HG02870 (cell line): ENCODE measurements at regions not wholly inside any gene's neighbourhood (a gene's known extent, or its start where the extent isn't known, plus 50 kb on each side); places are given as distances from the start of the nearest gene placed in this dataset.

Experiments
- ATAC-seq: cut with Tn5 transposase; IDR thresholded peaks from one replicate; pipeline ENCODE4 v1.9.1; 2021; ENCODE audit warnings: mild to moderate bottlenecking, moderate library complexity; ENCODE audit not compliant: unreplicated experiment

GRCh38 chr3:65052101-65052500 lies 364.3 kb upstream of the ADAMTS9 start:
- ATAC-seq = no peak

GRCh38 chr3:65048151-65048550 lies 360.4 kb upstream of the ADAMTS9 start:
- no peak for ATAC-seq

GRCh38 chr3:65045138-65045537 lies 357.3 kb upstream of the ADAMTS9 start:
- ATAC-seq = no peak

GRCh38 chr3:65044401-65044800 lies 356.6 kb upstream of the ADAMTS9 start:
- ATAC-seq = no peak

GRCh38 chr3:65042675-65043074 lies 354.9 kb upstream of the ADAMTS9 start:
- no peak for ATAC-seq

- no peak for ATAC-seq
Measured at GRCh38 chr3:65039754-65040210, 352.0 kb upstream of the ADAMTS9 start.

- no peak for ATAC-seq
Measured at GRCh38 chr3:65037861-65038260, 350.1 kb upstream of the ADAMTS9 start.

- no peak for ATAC-seq
Measured at GRCh38 chr3:65035246-65035645, 347.4 kb upstream of the ADAMTS9 start.

- ATAC-seq = no peak
Measured at GRCh38 chr3:65033576-65033975, 345.8 kb upstream of the ADAMTS9 start.

- no peak for ATAC-seq
Measured at GRCh38 chr3:65030847-65031463, 343.2 kb upstream of the ADAMTS9 start.

GRCh38 chr3:65030014-65030627 lies 342.3 kb upstream of the ADAMTS9 start:
- no peak for ATAC-seq

GRCh38 chr3:65029130-65029529 lies 341.3 kb upstream of the ADAMTS9 start:
- ATAC-seq = no peak

GRCh38 chr3:65028024-65028423 lies 340.2 kb upstream of the ADAMTS9 start:
- no peak for ATAC-seq

GRCh38 chr3:65027335-65027734 lies 339.5 kb upstream of the ADAMTS9 start:
- no peak for ATAC-seq

GRCh38 chr3:65026151-65026550 lies 338.4 kb upstream of the ADAMTS9 start:
- no peak for ATAC-seq

- no peak for ATAC-seq
Measured at GRCh38 chr3:65024148-65024547, 336.3 kb upstream of the ADAMTS9 start.

GRCh38 chr3:65020281-65021160 lies 332.7 kb upstream of the ADAMTS9 start:
- ATAC-seq = no peak

- no peak for ATAC-seq
Measured at GRCh38 chr3:65019443-65020055, 331.7 kb upstream of the ADAMTS9 start.

- no peak for ATAC-seq
Measured at GRCh38 chr3:65018801-65019200, 331.0 kb upstream of the ADAMTS9 start.

GRCh38 chr3:65017359-65017758 lies 329.6 kb upstream of the ADAMTS9 start:
- ATAC-seq = no peak

- ATAC-seq = no peak
Measured at GRCh38 chr3:65015711-65016110, 327.9 kb upstream of the ADAMTS9 start.
